ENCODE measurements at regions not wholly inside any gene's neighbourhood (a gene's known extent, or its start where the extent isn't known, plus 50 kb on each side); places are given as distances from the start of the nearest gene placed in this dataset.
A peak's percentile ranks its signal among the peaks of the same experiment; 100 is the strongest.

DNA sequence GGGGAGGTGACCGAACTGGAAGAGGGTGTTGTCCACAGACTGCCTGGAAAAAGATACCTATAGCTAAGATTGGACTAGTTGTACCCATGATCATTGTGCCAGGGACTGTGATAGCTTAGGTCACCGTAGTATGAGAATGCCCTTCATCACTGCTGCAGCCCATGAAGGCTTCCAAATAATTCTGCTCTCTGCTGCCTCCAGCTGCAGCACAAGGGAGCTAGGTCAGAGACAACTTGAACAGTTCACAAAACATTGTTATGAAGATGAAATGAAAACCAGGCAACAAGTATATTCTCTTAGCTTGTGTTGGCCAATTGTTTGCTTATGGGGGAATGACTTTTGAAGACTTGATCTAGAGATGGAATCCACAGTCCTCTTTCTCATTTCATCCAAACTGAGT is 246.7 kb downstream of the MRPL39 start:
- no peak for TF ChIP-seq CREB1 (IDR thresholded peaks at IDR 0.05; ENCODE audit: low read depth)
- no peak for TF ChIP-seq EGR1 (IDR thresholded peaks at IDR 0.05)
- no peak for TF ChIP-seq EP300 (IDR thresholded peaks at IDR 0.05; ENCODE audit: borderline replicate concordance)

DNA sequence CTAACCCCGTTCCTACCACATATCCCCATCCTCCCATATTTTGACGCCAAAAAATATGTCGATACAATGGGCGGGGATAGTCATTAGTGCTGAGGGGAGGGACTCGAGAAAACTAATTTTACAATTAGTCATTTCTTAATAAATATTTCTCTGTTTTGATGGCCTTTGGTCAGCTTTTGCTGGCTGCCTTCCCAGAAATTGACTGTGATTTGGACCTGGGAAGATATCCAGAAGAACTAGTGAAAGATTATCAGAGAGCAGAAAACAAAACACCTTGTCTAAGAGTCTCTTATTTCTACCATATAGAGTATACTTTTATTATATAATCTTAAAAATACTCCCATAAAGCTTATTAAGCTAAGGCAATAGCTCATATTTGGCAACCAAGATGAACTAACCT is 247.6 kb downstream of the MRPL39 start:
- TF ChIP-seq TEAD4 (IDR thresholded peaks at IDR 0.05) (no peak), ZBTB7A (IDR thresholded peaks at IDR 0.05; ENCODE audit: low read depth) (no peak), NFIC (IDR thresholded peaks at IDR 0.05) (no peak), CEBPB (IDR thresholded peaks at IDR 0.05) (no peak), FOXM1 (IDR thresholded peaks at IDR 0.05; ENCODE audit: borderline replicate concordance, low read depth) (no peak), TCF12 (IDR thresholded peaks at IDR 0.05; ENCODE audit: low read depth) (no peak), EP300 (IDR thresholded peaks at IDR 0.05; ENCODE audit: borderline replicate concordance) (no peak), EGR1 (IDR thresholded peaks at IDR 0.05) (no peak), TAF1 (IDR thresholded peaks at IDR 0.05; ENCODE audit: low read depth) (no peak)
- TF ChIP-seq, protein P1, sequence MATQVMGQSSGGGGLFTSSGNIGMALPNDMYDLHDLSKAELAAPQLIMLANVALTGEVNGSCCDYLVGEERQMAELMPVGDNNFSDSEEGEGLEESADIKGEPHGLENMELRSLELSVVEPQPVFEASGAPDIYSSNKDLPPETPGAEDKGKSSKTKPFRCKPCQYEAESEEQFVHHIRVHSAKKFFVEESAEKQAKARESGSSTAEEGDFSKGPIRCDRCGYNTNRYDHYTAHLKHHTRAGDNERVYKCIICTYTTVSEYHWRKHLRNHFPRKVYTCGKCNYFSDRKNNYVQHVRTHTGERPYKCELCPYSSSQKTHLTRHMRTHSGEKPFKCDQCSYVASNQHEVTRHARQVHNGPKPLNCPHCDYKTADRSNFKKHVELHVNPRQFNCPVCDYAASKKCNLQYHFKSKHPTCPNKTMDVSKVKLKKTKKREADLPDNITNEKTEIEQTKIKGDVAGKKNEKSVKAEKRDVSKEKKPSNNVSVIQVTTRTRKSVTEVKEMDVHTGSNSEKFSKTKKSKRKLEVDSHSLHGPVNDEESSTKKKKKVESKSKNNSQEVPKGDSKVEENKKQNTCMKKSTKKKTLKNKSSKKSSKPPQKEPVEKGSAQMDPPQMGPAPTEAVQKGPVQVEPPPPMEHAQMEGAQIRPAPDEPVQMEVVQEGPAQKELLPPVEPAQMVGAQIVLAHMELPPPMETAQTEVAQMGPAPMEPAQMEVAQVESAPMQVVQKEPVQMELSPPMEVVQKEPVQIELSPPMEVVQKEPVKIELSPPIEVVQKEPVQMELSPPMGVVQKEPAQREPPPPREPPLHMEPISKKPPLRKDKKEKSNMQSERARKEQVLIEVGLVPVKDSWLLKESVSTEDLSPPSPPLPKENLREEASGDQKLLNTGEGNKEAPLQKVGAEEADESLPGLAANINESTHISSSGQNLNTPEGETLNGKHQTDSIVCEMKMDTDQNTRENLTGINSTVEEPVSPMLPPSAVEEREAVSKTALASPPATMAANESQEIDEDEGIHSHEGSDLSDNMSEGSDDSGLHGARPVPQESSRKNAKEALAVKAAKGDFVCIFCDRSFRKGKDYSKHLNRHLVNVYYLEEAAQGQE (IDR thresholded peaks at IDR 0.05; ENCODE audit: low read depth), result no peak
- TF ChIP-seq, protein P2, sequence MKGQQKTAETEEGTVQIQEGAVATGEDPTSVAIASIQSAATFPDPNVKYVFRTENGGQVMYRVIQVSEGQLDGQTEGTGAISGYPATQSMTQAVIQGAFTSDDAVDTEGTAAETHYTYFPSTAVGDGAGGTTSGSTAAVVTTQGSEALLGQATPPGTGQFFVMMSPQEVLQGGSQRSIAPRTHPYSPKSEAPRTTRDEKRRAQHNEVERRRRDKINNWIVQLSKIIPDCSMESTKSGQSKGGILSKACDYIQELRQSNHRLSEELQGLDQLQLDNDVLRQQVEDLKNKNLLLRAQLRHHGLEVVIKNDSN (IDR thresholded peaks at IDR 0.05), result no peak

DNA sequence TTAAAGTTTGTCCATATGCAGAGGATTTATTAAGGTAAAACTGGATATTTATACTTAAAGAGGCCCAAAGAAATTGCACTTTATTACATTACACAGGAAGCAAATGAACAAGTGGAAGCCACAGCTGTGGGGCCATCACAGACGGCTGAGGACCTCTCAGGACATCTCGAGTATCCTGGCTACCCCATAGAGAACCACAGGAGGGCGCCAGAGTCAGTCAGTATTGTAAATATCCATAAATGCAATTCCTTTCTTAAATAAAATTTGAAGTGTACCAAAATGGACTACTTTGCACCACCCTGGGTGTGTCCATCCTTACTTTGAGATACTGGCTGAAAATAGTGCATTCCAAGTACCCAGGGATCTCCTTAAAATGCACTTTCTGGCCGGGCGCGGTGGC is 257.2 kb downstream of the MRPL39 start:
- TF ChIP-seq, protein P3, sequence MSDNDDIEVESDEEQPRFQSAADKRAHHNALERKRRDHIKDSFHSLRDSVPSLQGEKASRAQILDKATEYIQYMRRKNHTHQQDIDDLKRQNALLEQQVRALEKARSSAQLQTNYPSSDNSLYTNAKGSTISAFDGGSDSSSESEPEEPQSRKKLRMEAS (IDR thresholded peaks at IDR 0.05), result no peak
- TF ChIP-seq RAD21 (IDR thresholded peaks at IDR 0.05; ENCODE audit: low read depth), result peak; percentile 42; the same call in 1 of the 2 replicates

DNA sequence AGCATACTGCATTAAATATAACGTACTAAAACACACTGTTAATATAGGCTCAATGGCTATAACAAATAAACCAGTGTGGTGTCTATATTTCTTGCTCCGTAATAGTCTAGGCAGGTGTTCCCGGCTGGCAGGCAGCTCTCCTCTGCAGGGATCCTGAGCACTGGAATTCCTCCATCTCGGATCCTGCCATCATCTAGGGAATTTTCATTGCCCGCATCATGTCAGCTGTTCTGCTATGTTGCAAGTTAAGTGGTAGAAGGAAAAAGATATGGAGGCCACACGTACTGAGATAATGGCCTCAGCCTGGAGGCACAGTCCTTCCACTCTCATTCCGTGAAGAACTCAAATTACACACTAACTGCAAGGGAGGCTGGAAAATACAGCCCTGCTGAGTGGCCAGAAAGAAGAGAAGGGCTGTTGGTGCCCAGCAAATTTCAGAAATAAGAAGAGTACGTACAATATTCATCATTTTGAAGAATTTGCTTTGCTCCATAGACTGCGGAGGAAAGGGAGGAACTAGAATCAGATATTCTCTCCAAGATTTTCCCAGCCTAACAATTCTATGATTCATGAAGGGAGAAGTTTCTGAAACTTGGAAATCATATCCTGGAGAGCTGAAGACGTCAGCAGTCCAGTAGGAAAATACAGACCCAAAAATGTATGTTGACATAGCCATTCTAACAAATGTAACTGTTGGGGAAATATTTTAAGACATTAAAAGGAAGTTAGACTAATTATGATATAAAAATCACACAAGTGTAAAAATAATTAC is 263.3 kb downstream of the MRPL39 start:
- TF ChIP-seq TEAD4 (IDR thresholded peaks at IDR 0.05), result no peak
- TF ChIP-seq, protein P3 (IDR thresholded peaks at IDR 0.05), result no peak
- TF ChIP-seq RAD21 (IDR thresholded peaks at IDR 0.05; ENCODE audit: low read depth), result no peak
- no peak for TF ChIP-seq TCF12 (IDR thresholded peaks at IDR 0.05; ENCODE audit: low read depth)
- no peak for TF ChIP-seq CEBPB (IDR thresholded peaks at IDR 0.05)
- TF ChIP-seq FOXM1 (IDR thresholded peaks at IDR 0.05; ENCODE audit: borderline replicate concordance, low read depth), result no peak
- no peak for TF ChIP-seq TAF1 (IDR thresholded peaks at IDR 0.05; ENCODE audit: low read depth)
- TF ChIP-seq EP300 (IDR thresholded peaks at IDR 0.05; ENCODE audit: borderline replicate concordance), result no peak
- no peak for TF ChIP-seq EGR1 (IDR thresholded peaks at IDR 0.05)

DNA sequence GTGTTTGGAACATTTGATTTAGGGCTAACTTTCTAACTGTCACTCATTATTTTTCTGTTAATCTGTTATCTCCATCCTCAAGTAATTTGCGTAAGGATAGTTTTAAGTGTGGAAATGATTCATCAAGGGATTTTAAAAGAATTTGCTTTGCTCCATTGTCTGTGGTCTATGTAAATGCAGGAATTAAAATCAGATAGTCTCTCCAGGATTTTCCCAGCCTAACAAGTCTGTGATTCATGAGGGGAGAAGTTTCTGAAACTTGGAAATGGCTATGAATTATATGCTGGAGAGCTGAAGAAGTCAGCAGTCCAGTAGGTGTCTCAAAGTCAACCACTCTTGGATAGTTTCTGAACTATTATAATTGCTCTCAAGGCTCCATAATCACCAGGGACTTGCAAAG is 264.5 kb downstream of the MRPL39 start:
- no peak for TF ChIP-seq FOXM1 (IDR thresholded peaks at IDR 0.05; ENCODE audit: borderline replicate concordance, low read depth)
- no peak for TF ChIP-seq RAD21 (IDR thresholded peaks at IDR 0.05; ENCODE audit: low read depth)

DNA sequence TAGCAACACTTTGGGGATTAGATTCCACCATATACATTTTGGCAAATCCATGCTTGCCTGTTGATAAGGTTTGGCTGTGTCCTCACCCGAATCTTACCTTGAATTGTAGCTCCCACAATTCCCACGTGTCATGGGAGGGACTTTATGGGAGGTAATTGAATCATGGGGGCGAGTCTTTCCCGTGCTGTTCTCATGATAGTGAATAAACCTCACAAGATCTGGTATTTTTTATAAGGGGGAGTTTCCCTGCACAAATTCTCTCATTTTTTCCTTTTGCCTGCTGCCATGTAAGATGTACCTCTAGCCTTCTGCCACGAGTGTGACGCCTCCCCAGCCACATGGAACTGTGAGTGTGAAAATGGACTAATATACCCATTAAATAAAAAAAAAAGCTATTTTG is 265.3 kb downstream of the MRPL39 start:
- TF ChIP-seq TEAD4 (IDR thresholded peaks at IDR 0.05) (no peak), CEBPB (IDR thresholded peaks at IDR 0.05) (no peak), TCF12 (IDR thresholded peaks at IDR 0.05; ENCODE audit: low read depth) (no peak), RAD21 (IDR thresholded peaks at IDR 0.05; ENCODE audit: low read depth) (no peak), ZBTB7A (IDR thresholded peaks at IDR 0.05; ENCODE audit: low read depth) (no peak), TAF1 (IDR thresholded peaks at IDR 0.05; ENCODE audit: low read depth) (no peak), CREB1 (IDR thresholded peaks at IDR 0.05; ENCODE audit: low read depth) (no peak), FOXM1 (IDR thresholded peaks at IDR 0.05; ENCODE audit: borderline replicate concordance, low read depth) (no peak), EGR1 (IDR thresholded peaks at IDR 0.05) (no peak), YY1 (IDR thresholded peaks at IDR 0.05; ENCODE audit: low read depth) (no peak)
- TF ChIP-seq, protein P3 (IDR thresholded peaks at IDR 0.05), result no peak
- TF ChIP-seq, protein P1 (IDR thresholded peaks at IDR 0.05; ENCODE audit: low read depth), result no peak
- TF ChIP-seq, protein P2 (IDR thresholded peaks at IDR 0.05), result no peak
